ENCODE measurements at regions not wholly inside any gene's neighbourhood (a gene's known extent, or its start where the extent isn't known, plus 50 kb on each side); places are given as distances from the start of the nearest gene placed in this dataset.
"Not testable (repeated sequence)": the region's sequence is repeated elsewhere in the genome, so short reads cannot be mapped to it uniquely, and the experiment has no call there.

- DNase-seq = not testable (repeated sequence)
Observed at GRCh38 chr22:22296047-22296446, 51.5 kb downstream of the VPREB1 start.

DNA sequence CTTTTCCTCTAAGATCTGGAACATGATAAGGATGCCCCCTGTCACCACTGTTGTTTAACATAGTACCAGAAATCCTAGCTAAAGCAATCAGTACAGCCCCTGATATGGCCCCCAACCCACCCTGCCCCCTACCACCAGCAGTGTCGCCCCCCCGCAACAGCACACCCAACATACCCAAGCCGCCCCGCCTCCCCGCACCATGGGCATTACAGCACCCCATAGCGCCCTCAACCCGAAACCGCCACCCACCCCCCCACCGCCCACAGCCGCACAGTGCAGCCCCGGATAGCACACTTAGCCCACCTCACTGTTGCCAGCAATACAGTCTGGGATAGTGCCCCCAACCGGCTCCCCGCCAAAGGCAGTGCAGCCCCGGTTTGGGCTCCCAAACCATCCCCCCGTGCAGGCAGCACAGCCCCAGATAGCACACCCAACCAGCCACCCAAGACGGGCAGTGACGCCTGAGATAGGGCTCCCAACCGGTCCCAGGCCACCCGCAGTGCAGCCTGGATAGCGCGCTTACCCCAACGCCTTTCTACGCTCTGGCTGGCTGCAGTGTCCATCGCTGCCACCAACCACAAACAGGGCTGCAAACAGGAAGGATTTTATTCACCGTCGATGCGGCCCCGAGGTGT is 52.7 kb downstream of the VPREB1 start:
- peak in 1 of 3 donors; percentile 8 for DNase-seq

- peak; percentile 55 to 90 (median 80) for DNase-seq
Observed at GRCh38 chr22:22297794-22298653, 53.4 kb downstream of the VPREB1 start.

- DNase-seq = not testable (repeated sequence)
Observed at GRCh38 chr22:22298654-22299009, 54.0 kb downstream of the VPREB1 start.

DNA sequence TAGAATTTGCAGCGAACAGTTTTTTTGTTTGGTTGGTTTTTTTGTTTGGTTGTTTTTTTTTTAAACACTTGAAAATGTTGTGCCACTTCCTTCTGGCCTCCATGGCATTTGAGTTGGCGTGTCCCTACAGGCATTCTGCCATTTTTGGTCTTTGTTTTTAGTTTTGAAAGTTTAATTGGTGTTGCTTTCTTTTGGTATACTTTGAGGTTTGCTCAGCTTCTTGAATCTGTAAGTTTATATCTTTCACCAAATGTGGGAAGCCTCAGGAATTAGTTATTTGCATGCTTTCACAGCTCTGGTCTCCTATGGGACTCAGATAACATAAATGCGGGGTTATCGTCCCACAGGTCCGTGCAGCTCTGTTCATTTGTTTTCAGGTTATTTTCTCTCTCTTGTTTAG is 55.9 kb downstream of the VPREB1 start:
- not testable (repeated sequence) for DNase-seq

DNA sequence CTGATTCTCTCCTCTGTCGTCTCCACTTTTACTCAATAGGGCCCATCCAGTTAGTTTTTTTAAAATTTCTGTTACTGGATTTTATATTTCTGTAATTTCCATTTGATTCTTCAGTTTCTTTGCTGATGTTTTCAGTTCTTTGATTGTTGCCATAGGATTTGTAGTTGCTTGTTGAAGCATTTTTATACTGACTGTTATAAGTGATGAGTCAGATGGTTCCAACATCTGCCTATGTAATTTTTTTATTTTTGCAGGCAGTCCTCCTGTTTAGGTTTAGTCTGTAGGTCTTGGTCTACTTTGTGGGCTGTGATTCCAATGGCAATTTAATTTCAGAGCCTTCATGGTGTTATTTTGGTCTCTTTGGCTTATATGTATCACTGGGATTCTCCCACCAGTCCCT is 56.4 kb downstream of the VPREB1 start:
- DNase-seq = not testable (repeated sequence)

GRCh38 chr22:22316589-22316988 is 72.0 kb downstream of the VPREB1 start:
- DNase-seq = no peak

- DNase-seq = no peak
Observed at GRCh38 chr22:22318723-22319465, 74.3 kb downstream of the VPREB1 start.

- peak; percentile 37 to 56 (median 38) for DNase-seq
Observed at GRCh38 chr22:22321743-22322611, 77.4 kb downstream of the VPREB1 start.

DNA sequence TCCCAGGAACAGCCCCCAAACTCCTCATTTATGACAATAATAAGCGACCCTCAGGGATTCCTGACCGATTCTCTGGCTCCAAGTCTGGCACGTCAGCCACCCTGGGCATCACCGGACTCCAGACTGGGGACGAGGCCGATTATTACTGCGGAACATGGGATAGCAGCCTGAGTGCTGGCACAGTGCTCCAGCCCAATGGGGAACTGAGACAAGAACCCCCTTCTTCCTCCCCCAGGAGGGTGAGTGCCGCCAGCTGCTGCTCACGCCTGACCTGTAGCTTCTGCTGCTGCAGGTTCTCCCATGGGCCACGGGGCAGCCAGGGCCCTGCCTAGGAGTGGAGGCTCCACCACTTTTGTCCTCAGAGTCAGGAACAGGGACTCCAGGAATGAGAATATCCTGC is 78.2 kb downstream of the VPREB1 start:
- no peak for DNase-seq

DNA sequence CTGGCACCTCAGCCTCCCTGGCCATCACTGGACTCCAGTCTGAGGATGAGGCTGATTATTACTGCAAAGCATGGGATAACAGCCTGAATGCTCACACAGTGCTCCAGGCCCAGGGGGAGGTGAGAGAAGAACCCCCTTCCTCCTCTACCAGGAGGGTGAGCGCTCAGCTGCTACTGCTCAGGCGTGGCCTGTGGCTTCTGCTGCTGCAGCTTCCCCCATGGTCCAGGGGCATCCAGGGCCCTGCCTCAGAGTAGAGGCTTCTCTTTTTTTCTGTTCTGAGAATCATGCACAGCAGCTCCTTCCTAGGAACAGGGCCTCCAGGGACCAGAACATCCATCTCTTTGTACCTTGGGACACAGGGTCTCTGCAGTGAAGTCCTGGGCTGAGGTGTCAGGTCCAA is 83.1 kb downstream of the VPREB1 start:
- DNase-seq = no peak

DNA sequence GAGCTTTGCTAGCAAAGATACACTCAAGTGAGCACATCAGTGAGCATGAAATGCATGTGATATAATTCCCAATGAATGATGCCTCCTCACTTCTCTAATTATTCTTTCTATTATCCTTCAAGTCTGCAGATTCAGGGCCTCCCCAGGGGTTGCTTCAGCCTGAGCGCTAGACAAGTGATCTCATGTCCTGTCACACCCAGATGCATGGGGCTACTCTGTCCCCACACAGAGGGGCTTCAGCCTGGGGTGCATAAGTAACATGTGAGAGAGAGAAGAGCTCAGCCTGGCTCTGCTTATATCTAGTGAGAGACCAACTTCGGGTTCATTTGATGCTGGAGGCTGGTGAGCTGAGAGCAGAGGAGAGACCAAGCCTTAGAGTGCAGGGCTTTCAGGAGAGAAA is 85.2 kb downstream of the VPREB1 start:
- DNase-seq = no peak

DNA sequence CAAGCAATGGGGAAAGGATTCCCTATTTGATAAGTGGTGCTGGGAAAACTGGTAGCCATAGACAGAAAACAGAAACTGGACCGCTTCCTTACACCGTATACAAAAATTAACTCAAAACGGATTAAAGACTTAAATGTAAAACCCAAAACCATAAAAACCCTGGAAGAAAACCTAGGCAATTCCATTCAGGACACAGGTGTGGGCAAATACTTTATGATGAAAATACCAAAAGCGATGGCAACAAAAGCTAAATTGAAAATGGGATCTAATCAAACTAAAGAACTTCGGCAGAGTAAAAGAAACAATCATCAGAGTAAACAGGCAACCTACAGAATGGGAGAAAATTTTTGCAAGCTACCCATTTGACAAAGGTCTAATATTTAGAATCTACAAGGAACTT is 91.1 kb downstream of the VPREB1 start:
- not testable (repeated sequence) for DNase-seq

DNA sequence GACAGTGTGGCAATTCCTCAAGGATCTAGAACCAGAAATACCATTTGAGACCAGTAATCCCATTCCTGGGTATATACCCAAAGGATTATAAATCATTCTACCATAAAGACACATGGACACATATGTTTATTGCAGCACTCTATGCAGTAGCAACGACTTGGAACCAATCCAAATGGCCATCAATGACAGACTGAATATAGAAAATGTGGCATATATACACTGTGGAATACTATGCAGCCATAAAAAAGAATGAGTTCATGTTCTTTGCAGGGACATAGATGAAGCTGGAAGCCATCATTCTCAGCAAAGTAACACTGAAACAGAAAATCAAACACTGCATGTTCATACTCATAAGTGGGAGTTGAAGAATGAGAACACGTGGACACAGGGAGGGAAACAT is 91.7 kb downstream of the VPREB1 start:
- not testable (repeated sequence) for DNase-seq

DNA sequence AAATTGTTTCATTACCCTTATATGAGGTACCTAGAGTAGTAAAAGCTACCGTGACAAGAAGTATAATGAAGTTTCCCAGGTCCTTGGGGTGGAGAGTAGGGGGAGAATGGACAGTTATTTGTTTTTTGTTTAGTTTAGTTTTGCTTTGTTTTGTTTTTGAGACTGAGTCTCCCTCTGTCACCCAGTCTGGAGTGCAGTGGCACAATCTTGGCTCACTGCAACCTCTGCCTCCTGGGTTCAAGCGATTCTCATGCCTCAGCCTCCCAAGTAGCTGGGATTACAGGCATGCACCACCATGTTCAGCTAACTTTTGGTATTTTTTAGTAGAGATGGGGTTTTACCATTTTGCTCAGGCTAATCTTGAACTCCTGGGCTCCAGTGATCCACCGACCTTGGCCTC is 94.2 kb downstream of the VPREB1 start:
- not testable (repeated sequence) for DNase-seq

- no peak for DNase-seq
Observed at GRCh38 chr22:22341736-22342135, 97.2 kb downstream of the VPREB1 start.

- no peak for DNase-seq
Observed at GRCh38 chr22:22342697-22343580, 98.4 kb downstream of the VPREB1 start.

DNA sequence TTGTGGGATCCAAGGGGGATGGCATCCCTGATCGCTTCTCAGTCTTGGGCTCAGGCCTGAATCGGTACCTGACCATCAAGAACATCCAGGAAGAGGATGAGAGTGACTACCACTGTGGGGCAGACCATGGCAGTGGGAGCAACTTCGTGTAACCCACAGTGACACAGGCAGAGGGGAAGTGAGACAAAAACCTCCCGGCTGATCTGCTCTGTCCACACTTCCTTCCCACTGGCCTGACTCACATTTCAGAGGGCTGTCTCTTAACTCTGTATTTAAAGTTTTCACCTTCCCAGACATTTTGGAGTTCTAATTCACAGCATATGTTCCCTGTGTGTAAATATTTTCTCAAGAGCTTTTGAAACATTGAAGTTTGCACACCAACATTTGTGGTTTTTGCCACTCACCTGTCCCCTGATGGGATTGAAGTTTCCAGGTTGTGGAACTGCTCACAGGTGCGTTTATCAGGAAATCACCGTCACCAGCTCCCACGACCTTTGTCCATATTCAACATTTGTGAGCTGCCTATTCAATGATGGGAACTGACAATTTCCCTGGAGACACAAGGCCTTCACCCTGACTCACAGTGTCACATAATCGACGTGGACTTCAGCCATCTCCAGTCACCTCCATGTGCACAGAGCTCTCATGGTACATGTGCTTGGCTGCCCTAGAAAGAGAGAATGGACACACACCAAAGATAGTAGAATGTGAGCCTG is 99.2 kb downstream of the VPREB1 start:
- DNase-seq = no peak

- no peak for DNase-seq
Observed at GRCh38 chr22:22344430-22344829, 99.8 kb downstream of the VPREB1 start.

DNA sequence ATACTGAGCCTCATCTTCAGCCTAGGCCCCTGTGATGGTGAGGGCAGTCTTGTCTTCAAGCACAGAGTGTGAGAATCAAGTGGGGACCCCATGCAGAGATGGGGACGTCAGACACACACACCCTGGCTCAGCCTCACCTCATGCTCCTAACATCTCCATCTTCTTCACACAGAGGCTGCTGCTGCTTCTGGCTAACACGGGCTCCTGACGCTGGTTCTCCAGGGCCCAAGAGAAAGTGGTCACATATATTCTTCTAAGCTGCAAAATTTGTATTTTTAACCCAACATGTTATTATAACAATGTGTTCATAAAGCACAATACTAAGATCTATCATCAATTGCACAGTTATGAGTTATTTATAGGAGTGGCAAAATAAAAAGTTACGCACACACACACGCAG is 101.2 kb downstream of the VPREB1 start:
- DNase-seq = no peak
